Tibial artery (tissue), 4 donors: ENCODE measurements at regions not wholly inside any gene's neighbourhood (a gene's known extent, or its start where the extent isn't known, plus 50 kb on each side); places are given as distances from the start of the nearest gene placed in this dataset.

Experiments used
- DNase-seq, 2 donors: peaks; one replicate each; pipeline ENCODE4 v3.0.0-alpha.2; 2019
- H3K27ac ChIP-seq, 2 donors: fragments of 200-600 bp; sonication (generic) in 1 of 2; 1 replicate in 1 of 2; 2 replicates in 1 of 2; pipeline ENCODE4 v1.5.1; 2018 to 2019; ENCODE audit warnings: mild to moderate bottlenecking in 1 of 2
- H3K27me3 ChIP-seq, 2 donors: fragments of 200-600 bp; sonication (generic) in 1 of 2; one replicate each; pipeline versions ENCODE4 v1.5.1 to v1.6.0; 2016 to 2019
- H3K36me3 ChIP-seq, 3 donors: fragments of 200-600 bp; sonication (generic) in 2 of 3; one replicate each; pipeline ENCODE4 v1.5.1; 2016 to 2019; ENCODE audit warnings: mild to moderate bottlenecking in 2 of 3
- H3K4me1 ChIP-seq, 4 donors: fragments of 200-600 bp; sonication (generic) in 2 of 4; 1 replicate in 3 of 4; 2 replicates in 1 of 4; pipeline ENCODE4 v1.5.1; 2016 to 2019
- H3K4me3 ChIP-seq, 2 donors: fragments of 200-600 bp; sonication (generic) in 1 of 2; 1 replicate in 1 of 2; 2 replicates in 1 of 2; pipeline ENCODE4 v1.5.1; 2018 to 2019; ENCODE audit warnings: mild to moderate bottlenecking in 2 of 2
- H3K9me3 ChIP-seq, 3 donors: fragments of 200-600 bp; sonication (generic) in 1 of 3; one replicate each; pipeline ENCODE4 v1.5.1; 2016 to 2019
- intact Hi-C: fragments of 100-400 bp; cut with DNase I; formaldehyde crosslinking; loops from one replicate; pipeline ENCODE4 v1.15.0; 2023; ENCODE audit warnings: low total_unique reads
- TF ChIP-seq, protein P1 (sequence below), 2 experiments: fragments of 200-600 bp in 1 of 2; fragments of 450-650 bp in 1 of 2; IDR thresholded peaks; one replicate each; pipeline ENCODE4 v1.5.1; 2017 to 2019; ENCODE audit warnings: antibody characterized with exemption in 2 of 2, mild to moderate bottlenecking in 1 of 2, moderate library complexity in 1 of 2

GRCh38 chr13:77815330-77815729 lies 103.3 kb downstream of the EDNRB start:
- Histone ChIP-seq H3K4me3 (no peak overlapping the region), H3K4me1 (no peaks in the 10 kb centered on the region), H3K27me3 (no peaks in the 10 kb centered on the region), H3K36me3 (no peaks in the 10 kb centered on the region), H3K9me3 (no peaks in the 10 kb centered on the region), H3K27ac (no peak overlapping the region)
- DNase-seq, result no peak
- intact Hi-C loops, result no loop called here
- TF ChIP-seq, protein P1, sequence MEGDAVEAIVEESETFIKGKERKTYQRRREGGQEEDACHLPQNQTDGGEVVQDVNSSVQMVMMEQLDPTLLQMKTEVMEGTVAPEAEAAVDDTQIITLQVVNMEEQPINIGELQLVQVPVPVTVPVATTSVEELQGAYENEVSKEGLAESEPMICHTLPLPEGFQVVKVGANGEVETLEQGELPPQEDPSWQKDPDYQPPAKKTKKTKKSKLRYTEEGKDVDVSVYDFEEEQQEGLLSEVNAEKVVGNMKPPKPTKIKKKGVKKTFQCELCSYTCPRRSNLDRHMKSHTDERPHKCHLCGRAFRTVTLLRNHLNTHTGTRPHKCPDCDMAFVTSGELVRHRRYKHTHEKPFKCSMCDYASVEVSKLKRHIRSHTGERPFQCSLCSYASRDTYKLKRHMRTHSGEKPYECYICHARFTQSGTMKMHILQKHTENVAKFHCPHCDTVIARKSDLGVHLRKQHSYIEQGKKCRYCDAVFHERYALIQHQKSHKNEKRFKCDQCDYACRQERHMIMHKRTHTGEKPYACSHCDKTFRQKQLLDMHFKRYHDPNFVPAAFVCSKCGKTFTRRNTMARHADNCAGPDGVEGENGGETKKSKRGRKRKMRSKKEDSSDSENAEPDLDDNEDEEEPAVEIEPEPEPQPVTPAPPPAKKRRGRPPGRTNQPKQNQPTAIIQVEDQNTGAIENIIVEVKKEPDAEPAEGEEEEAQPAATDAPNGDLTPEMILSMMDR (IDR thresholded peaks at IDR 0.05), result no peak
